ENCODE measurements at regions not wholly inside any gene's neighbourhood (a gene's known extent, or its start where the extent isn't known, plus 50 kb on each side); places are given as distances from the start of the nearest gene placed in this dataset.

DNA sequence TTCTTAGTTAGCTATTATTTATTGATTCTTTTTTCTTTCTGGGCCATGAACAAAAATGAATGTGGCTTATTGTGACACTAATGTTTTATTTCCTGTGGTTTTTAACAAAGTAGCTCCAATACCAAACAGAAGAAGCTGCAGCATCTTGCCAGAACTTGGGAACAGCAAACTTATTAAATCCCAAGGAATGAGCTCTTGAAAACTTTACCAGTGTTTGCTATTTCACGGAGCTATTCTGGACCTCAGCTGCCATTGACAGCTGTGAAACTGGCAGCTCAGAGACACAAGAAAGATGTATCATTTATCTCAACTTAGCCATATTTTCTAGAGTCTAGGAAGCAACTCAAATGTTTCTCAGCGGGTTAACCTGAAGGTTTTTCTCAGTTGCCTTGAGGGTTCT lies 91.0 kb upstream of the NEUROD1 start:
- no peak for DNase-seq

DNA sequence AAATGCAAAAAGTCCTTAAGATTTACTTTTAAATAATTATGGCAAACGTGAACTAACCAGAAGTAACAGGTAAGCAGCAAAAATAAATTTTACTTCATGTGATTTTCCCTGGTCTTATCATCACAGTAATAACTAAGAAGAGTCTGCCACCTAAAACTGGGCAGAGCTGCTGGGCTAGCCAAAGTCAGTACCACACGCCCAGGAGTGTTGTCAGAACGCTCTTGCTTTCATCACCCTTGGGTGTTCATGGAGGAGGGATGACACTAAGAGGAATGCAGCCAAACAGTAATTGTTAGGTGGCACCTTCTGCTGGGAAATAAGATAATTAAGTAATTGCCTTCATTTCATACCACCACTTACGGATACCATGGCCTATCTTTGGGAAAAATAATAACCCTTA lies 92.0 kb upstream of the NEUROD1 start:
- no peak for DNase-seq

DNA sequence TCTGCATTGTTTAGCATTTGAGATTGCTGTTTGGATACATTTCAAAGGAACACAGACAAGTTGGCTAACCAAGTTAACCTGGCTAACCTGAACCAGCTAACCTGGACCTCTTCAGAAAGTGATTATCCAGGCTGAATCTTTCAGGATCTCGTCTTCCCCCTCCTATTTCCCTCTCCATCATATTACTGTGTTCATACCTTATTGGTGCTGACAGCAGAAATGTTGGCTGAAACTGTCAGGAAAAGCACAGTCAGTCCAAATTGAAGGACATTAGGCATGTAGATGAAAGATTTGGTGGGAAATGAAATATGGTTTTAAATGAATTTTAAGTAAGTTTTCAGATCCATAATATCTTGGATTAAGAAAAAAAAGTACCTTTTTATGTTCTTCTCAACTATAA lies 92.5 kb upstream of the NEUROD1 start:
- no peak for DNase-seq

DNA sequence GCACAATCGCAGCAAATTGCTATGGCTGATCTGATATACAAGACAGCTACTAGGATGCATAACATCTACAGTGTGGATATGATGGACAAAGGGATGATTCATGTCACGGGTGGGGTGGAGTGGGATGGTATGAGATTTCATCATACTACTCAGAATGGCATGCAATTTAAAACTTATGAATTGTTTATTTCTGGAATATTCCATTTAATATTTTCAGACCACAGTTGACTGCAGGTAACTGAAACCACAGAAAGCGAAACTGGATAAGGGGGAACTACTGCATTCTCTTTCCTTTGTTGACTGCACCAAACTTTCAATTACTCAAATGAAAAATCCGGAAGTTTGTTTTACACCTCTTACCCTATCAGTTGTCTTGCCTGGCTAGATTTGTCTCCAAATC lies 94.4 kb upstream of the NEUROD1 start:
- no peak for DNase-seq

DNA sequence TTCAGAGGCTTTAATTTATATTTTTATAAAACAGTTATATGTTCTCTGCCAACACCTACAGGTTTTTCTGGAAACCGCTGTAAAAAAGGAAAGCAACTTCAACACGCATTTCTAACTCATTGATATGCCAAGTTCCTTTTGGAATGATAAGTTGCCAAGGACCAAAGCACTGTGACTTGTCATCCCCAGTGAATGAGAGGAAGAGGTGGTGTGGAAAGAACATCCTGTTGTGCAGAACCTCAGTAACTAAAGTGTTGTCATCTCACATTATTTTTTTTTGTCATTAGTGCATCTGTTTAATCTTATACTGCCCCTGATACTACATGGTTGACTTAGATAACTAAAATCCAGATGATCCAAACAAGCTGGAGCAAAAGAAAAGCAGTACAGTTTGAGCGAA lies 96.0 kb upstream of the NEUROD1 start:
- no peak for DNase-seq

DNA sequence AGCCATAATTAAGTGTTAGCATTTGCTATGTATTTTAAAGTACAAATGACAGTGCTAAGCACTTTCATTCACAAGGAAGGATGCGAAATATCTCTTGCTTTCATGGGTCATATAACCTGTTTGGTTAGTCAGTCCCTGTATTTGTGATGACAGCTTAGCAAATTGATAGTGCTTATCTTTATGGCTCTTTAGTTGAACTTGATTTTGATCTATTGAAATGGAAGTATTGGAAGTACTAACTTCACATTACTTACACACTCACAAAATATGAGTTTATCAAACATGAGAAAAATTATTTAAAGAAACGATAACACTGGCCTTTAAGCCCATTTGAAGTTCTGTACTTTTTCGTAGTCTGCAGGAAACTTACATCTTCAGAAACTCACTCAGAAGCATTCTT lies 97.4 kb upstream of the NEUROD1 start:
- no peak for DNase-seq

DNA sequence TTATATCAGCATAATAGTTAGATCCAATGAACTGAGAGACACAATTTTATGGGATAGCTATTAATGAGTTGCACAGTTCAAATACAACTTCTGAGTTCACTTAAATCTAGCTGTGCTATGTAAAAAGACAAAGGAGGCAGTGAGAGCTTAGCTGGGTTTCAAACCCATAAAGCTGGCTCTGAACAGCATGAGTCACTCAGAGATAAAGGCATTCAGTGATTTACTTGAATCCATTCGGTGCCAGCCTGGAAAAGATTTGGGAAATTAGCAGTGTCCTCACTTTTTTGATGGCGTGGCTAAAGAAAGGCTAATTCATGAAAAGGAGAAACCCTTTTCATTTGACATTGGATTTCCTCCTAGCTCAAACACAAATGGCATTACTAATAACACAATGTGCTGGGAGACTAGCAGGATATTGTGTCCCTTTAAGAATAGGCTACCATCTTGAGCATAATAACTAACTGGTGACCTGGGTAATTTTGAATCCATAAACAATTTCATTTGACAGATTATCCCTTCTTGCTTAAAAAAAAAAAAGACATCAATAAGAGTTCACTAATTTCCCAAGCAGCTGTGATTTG lies 98.4 kb upstream of the NEUROD1 start:
- no peak for DNase-seq

DNA sequence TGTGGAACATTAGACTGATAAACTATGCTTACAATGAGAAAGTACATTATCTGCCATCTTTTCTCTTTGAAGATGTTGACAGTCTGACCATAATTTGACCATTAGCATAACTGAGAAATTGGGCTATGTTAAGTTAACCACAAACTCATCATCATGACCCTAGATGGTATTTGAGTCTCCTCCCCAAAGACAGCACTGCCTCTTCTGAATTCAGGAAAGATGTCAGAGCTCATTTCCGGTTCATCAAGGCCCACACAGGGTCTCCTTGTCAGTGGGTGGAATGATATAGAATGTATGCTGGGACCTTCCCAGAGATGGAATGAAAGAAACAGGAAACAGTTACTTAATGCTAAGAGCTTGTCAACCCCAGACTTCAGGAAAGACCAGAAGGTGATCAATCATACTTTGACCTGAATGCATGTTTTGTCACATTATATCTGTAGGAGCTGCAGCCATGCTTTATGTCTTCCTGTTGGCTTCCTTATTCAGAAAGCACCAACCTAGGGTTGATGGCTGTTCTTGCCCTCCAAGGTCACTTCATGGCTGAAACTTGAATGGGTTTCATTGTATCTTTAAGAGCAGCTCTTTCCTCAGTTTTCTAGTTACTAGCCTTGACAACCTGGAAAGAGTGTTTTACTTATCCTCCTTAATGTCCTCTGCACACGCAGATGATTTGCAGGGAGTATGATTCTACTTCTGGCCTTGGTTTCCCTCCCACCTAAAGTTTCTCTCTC lies 99.1 kb upstream of the NEUROD1 start:
- no peak for DNase-seq

DNA sequence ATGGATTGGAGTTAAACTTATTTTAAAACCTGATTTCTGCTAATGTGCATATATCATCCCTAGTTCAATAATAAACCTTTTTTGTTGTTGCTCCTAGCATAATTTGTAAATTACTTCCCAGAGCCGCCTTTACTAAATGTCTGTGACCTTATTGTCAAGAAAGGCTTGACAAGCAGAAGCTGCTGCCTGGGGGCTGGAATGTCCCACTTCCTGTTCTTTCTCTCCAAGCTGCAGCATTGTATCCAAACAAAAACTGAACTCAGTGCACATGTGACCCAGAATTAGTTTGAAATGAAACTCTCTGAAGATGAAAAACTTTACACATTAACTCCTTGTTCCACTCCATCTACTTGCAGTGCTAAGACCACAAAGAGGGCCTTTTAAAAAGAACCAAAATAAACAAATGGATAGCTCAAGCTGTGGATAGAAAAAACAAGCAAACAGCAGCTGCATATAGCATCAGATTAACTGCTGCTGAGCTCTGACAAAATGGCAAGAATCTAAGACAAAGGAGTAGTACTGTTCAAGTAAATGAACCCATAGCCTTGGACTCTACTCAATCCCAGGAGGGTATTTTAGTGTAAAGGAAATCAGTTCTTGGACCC lies 99.8 kb upstream of the NEUROD1 start:
- no peak for DNase-seq

DNA sequence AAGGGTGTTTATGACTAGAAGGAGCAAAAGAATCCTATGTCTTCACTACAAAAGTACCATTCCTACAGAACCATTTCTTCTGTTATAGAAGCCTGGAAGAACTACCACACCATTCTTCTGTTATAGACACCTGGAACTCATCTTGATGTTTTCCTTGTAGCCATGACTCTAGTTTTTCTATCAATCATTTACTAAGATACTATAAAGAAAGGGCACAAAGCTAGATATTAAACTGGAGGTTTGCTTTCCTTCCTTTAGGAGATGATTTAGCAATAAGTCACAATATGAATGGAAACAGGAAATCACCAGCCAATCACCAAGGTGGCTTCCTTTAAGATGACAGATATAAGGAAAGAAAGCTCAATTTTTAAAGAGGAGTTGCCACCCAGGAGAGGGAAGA lies 100.3 kb upstream of the NEUROD1 start:
- DNase-seq: no peak

DNA sequence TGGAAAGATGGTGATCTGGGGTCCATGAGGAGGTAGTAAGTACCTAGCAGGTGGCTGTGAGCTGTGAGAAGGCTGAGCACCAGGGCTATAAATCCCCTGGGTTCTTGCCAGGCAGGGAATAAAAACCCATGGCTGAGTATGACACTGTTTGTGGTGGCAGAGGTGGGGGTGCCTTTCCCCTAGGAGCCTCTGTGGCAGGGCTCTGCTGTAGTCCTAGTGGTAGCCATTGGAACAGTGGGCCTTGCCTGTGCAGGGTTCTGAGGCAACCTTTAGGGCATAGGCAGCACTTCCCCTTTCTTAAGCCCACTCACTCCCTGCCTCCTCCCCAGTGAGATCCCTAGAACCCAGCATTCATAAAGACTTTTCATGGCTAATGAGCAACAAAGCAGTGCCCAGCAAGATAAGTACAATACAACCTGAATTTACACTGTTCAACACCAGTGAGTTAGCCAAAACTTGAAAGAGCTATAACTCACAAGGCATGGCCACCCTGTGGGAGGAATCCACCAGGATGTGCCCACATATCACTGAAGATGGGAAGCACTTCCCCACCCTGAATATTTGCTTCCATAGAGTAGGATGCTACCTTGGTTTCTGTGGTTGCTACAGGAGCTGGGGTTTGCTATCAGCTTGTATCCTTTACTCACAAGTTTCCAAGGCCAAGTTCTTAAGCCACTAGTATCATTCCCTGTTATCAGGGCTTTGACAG lies 100.9 kb upstream of the NEUROD1 start:
- DNase-seq: no peak

DNA sequence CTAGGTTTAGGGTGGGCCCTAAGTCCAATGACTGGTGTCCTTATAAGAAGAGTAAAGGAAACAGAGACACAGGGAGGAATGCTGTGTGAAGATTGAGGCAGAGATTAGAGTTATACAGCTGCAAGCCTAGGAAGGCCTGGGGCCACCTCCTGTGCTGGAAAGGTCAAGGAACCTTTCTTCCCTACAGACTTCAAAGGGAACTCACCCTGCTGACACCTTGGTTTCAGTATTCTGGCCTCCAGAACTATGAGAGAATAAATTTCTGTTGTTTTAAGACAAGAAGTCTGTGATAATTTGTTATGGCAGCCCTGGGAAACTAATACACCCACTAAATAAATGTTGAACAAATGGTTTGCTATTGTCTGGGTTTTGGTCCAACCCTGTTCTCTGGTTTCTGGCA lies 102.3 kb upstream of the NEUROD1 start:
- DNase-seq: no peak

DNA sequence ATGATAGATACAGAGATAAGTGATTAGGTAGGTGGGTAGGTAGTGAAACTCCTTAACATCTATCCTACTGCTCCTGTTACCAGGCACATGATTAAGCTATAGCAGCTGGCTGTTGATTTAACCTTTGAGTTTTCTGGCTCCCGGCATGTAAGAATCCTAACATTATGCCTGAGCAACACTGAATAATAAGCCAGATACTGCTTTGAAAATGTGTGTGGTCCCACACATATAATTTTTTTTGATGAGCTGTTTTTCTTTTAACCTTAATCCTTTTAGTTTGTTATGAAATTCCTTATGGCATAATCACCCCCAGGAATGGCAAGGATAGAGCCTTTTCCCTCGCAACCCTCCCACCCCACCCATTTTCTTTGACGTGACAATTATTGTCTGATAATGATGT lies 104.2 kb upstream of the NEUROD1 start:
- DNase-seq: no peak

DNA sequence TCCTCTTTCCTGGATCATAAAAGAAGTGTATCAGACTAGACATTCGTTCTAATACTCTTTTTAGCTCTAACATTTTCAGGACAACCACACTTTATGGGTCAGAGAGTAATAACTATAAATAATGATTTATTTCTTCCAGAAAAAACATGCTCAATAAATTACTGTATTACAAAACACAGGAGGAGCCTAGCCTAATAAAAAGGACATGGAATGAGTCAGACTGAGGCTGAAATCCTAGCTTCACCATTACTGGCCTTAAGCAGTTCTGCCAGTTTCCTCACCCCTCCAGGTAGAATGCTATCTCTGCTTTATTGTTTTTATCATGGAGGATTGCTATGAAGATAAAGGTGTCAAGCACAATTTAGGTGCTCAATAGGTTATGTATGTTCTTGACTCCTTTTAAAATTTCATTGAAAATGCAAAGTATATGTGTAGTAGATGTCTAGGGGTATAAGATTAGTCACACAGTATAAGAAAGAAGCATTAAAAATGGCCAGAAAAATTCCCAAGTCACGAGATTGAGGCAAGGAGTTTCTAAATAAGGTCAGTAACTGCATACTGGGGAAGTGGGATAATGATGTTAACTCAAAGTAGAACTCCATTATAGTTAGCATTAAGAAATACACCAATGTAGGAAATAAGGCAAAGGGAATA lies 105.5 kb upstream of the NEUROD1 start:
- no peak for DNase-seq

DNA sequence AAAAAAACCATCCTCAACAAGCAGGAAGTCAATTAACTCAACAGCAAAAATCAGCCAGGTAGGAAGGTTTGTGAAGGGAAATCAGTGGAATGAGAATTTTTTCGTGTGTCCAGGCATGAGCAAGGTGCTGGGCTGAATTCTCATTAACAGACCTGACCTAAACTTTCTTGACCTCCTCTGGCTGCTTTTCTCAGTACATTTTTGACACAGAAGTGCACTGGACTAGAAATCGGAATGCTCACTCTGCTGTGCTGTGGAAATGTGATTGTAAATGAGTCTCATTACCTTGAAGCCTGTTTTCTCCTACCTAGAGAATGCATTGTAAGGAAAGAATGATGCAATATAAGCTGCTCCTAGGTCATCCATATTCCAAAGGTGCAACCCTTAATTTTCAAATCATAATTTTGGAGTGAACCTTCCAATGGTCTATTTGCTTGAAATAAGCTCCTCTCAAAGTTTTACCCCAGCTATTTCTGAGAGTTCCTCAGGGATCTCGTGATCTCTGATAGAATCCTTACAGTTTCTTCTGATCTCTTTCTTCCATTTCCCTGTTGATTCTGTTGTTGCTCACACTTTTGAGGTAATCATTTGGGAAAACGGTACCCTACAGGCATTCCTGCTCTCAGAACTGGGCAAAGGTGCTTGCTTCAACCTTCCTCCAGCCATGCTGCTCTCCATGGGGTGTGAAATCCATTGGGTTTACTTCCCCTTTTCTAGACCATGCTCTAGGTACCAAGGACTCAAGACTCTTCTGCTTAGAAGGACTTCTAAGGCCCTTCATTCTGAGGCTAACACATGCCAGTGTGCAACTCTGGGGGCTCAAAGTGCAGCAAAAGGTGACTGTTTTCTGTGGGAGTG lies 104.9 kb upstream of the ITPRID2 start:
- no peak for DNase-seq

DNA sequence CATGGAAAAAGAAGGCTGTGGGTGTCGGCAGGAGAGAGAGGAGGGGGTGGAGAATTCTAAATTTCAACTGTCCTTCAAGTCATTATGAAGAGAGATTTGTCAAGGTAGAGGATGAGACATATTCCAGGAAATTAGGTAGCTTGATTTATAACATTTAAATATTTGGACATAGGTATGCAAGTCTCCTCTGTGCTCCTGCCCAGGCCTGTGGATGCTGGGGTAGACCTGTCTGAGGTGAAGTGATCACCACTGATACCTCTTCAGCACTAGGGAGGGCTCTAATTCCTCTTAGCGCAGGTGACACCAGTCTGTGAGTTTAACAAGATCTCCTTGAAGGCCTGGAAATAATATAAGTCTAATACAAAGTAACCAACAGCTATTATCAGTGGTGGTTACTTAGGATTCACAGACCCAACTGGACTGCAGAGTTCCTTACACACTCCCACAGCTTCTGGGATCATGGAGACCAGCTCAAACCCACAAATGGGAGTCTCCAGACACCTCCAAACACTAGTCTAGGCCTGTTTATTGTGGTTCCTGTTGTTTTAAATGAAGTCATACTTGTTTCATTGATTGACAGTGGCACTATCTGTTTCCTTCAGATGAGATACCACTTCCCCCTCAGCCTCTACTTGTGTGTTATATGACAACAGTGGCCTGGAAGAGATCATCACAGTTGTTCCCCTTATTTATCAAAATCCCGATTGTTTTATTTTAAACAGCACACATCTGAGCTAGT lies 104.1 kb upstream of the ITPRID2 start:
- DNase-seq: no peak

DNA sequence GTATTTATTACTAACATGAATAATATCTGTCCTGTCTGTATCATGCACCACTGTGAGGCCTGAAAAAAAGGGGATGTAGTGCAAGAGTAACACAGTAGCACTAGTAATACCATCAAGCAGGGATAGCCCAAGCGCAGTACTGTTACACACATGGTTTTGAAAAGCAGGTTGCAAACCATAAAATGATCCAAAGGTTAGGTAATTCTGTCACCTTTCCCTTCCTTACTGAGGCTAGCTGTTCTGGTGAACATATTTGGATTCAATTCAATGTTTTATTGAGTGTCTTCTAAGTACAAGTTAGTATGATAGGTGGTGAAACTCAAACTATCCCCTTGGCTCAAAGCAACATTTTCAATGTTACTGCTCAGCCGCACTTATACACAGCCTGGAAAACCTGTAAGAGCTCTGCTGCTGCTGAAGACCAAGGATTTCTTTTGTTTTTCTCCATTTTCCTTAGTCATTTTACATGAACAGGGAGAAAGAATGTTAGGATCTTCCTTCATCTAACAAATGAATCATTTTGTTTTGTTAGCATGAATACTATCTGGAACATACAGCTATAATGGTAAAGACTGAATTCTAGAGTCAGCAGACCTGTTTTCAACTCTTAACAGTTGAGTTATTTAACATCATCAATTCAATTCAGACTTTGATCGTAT lies 102.5 kb upstream of the ITPRID2 start:
- DNase-seq: no peak

DNA sequence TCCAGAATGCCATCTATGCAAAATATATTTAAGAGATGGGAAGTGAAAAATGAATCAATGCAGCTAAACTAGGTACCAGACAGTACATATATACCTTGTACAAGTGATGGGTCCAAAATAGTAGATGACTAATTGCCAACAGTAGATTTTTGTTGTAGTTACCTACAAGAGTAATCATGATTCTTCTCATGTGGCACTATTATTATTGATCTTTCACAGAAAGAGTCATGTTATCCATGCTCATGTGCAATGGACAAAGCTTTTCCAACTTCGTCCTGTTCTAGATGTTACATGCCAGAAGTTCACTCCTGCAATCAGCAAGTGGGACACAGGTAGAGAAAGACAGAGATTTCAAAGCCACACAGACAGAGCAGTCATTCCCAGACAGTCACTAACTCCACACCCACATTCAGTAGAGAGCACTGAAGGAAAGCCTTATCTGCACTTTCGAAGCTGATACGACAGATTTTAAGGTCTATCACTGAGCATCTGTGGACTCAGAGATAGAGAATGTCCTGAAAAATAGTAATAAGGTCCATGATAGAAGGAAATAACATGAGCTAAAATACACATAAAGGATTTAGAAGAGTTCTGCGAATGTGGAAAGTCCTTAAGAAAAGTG lies 101.6 kb upstream of the ITPRID2 start:
- DNase-seq: no peak

DNA sequence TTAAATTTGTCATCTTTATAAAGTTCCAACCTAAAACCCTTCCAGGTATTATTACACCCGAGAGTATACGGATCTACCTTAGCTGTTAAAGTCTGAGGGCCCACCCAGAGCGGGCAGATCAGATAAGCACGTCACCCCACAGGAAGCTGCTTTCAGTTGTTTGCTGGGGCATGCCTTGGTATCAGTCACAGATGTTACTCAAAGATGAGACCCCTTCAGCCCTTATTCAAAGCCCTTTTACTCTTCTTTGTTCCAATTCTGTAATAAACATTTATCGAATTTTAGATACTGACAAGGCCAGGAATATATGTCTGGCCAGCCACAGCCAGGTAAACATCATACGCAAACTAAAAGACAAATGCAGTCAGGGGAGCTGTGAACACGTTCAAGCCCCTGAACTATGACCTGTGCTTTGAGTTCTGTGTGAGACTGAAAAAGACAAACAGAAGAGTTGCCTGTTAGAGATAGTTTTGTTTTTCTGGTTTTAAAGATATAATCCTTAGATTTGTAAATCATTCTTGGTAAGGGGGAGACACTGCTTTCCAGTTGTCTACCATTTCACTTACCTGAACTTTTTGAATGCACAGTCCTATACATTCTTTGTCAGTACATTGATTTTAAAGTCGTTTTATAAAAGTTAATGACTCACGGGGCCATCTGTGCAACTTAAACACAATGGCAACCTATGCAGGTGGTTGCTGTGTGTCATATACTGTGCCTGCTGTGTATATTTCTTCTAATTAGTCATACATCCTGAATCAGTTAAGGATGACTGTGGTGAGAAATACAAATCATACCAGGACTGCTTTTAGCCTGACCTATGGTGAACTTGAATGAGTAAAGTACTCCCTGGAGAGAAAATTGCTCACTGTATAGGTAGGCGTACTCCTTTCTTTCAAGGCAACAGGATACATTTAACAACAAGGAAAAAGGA lies 100.5 kb upstream of the ITPRID2 start:
- DNase-seq: no peak

DNA sequence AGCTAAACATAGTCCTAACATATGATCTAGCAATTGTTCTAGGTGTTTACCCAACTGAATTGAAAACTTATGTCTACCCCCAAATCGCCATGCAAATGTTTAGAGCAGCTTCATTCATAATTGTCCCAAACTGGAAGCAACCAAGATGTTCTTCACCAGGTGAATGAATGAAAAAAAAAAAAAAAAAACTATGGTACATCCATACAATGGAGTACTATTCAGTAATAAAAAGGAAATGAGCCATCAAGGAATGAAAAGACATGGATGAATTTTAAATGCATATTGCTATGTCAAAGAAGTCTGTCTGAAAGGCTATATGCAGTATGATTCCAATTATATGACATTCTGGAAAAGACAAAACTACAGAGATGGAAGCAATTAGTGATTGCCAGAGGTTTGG lies 98.6 kb upstream of the ITPRID2 start:
- no peak for DNase-seq

Data from stimulated activated CD4-positive, alpha-beta T cell treated with anti-CD3 and anti-CD28 coated beads, Interleukin-2, amount 100 ng/mL, for 48 hours (primary cell).